GM19239 (cell line): ENCODE measurements at regions not wholly inside any gene's neighbourhood (a gene's known extent, or its start where the extent isn't known, plus 50 kb on each side); places are given as distances from the start of the nearest gene placed in this dataset.

Source experiments
- DNase-seq: peaks from one replicate; pipeline ENCODE4 v3.0.0; 2011; ENCODE audit warnings: low spot score; ENCODE audit not compliant: insufficient read length
- FAIRE-seq: peaks from 2 replicates; lab custom pipeline; 2011; peaks lifted over from hg19 to GRCh38; lab: Jason Lieb, UNC

GRCh38 chr12:89994911-89995310 lies 286.3 kb upstream of the ATP2B1 start:
- no peak for DNase-seq
- FAIRE-seq = peak; percentile 28

DNA sequence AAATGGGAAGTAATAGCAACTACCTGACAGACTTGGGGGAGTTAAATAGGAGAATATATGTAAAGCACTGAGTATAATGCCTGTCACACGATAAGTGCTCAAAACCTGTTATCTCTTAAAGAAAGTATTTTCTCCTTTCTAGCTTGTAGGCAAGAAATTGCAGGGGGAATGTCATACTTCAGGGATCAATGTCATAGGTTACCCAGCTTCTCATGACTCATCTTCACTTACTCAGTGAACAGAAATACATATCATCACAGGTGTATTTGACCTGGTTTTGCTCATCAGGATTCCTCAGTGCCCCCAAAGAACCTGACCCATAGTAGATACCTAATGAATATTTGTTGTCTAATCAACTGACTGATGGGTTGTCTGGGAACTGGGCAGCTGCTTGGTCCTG lies 285.0 kb upstream of the ATP2B1 start:
- DNase-seq = no peak
- no peak for FAIRE-seq

GRCh38 chr12:89992668-89993451 lies 284.2 kb upstream of the ATP2B1 start:
- DNase-seq = no peak
- FAIRE-seq = no peak

- DNase-seq = no peak
- FAIRE-seq = peak; percentile 40
Observed at GRCh38 chr12:89991807-89992590, 283.4 kb upstream of the ATP2B1 start.

- DNase-seq = no peak
- no peak for FAIRE-seq
Observed at GRCh38 chr12:89988188-89988915, 279.7 kb upstream of the ATP2B1 start.

GRCh38 chr12:89985935-89986334 lies 277.3 kb upstream of the ATP2B1 start:
- no peak for FAIRE-seq

DNA sequence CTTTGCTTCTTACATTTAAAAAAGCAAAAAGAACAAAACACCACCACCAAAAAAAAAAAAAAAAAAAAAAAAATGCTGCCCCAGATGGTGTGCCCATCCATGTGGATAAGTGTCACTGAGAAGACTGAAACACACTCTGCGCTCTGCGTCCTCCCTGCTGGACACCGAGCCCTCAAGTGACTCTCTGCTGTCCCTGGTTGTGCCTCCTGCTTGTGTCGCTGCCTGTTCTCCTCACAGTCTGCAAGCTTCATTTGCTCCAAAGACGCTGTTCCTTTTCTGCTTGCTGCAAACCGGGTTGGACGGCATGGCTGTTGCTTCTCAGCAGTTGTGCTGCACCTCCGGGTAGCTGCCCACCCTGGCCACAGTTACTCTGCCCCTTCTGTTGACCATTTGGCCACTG lies 276.2 kb upstream of the ATP2B1 start:
- no peak for FAIRE-seq
- DNase-seq = no peak

More at GRCh38 chr12:89985935-89986334, 277.3 kb upstream of the ATP2B1 start:
- DNase-seq = no peak

DNA sequence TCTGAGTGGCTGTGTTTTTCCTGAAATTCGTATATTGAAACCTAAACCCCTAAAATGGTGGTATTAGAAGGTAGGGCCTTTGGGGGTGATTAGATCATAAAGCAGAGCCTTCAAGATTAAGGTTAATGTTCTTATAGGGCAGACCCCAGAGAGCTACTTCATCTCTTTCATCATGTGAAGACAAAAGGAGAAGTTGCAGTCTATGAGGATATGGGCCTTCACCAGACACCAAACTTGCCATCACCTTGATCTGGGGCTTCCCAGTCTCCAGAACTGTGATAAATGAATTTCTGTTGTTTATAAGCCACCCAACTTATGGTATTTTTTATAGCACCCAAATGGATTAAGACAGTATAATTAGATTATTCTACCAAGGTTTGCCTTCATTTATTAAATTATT lies 275.0 kb upstream of the ATP2B1 start:
- DNase-seq (no peak), FAIRE-seq (no peak)

DNA sequence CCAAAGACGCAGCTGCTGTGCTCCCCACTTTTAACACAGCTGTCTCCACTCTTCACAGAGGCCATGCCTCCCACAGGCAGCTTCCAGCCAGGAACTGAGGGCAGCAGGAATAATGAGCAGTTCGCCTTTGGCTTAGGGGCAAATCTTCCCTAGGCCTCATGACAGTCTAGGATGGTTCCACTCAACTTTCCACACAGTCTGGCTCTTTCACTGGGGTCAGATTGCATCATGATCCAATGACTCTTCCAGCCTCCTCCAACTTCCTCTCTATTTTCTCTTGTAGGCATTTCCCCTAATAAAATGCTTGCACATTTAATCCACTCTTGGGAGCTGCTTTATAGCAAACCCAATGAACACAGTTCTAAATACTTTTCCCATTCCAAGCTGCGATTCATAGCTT lies 271.6 kb upstream of the ATP2B1 start:
- DNase-seq (no peak), FAIRE-seq (no peak)

GRCh38 chr12:89977405-89978085 lies 268.9 kb upstream of the ATP2B1 start:
- DNase-seq = no peak
- FAIRE-seq = no peak

GRCh38 chr12:89976866-89977265 lies 268.2 kb upstream of the ATP2B1 start:
- FAIRE-seq (no peak), DNase-seq (no peak)

- FAIRE-seq (no peak), DNase-seq (no peak)
Observed at GRCh38 chr12:89975574-89975973, 266.9 kb upstream of the ATP2B1 start.

DNA sequence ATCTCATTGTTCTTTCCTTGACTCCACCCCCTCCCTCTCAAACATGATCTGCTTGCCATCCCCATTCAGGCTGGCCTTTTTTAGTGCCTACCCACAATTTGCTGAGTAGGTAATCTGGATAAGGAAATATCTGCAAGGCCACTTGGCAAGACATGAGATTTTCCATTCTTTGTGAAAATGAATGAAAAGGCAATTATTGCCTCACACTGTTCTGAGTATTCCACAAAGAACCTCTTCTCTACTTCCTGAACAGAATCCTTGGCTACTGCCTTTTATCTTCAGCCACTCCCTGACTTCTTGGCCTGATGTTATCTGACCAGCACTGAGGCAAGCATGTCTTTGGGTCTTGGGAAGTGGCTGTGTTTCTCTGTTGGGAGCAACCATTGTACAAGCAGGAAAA lies 263.2 kb upstream of the ATP2B1 start:
- no peak for FAIRE-seq

GRCh38 chr12:89970722-89971121 lies 262.1 kb upstream of the ATP2B1 start:
- FAIRE-seq (no peak), DNase-seq (no peak)

More for the DNA sequence above, 263.2 kb upstream of the ATP2B1 start:
- no peak for DNase-seq

DNA sequence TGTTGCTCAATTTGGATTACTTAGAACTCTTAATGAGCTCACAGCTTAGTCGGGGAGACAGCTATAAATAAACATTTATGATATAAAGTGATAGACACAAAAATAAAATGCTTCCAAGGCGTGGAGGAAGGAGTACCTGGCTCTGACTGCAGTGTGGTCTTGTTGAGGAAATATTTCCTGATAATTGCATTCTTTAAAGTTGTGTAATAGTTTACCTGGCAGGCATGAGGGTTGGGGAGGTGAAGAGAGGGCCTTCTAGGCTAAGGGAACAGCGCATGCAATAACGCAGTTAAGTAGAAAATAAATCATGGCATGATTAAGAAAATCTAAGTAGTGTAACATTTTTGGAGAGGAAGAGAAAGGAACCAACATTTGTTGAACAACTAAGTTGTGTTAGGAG lies 260.5 kb upstream of the ATP2B1 start:
- DNase-seq (no peak), FAIRE-seq (no peak)

DNA sequence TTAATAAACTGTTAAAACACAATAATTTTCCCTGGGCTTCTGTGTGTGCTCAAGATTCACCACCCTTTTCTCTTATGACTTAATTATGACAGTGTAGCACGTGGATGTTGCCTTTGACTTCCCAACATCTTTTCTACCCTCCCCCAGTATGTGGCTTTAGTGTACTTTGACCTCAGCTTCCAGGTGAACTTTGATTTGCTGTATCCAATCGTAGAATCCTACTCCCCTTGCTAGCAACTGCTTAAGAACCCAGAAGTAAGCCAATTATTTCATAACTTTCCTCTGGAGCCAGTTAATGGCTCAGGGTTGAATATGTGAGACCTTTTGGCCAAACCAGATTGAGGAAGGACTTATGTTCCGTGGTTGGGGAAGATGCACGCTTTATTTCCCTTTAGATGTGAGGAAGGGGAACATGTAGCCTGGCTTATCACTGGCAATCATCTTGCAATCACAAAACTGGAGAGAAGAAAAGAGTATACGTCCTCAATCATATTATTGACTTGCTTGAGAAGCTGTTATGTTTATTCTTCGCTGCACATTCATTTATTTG lies 259.6 kb upstream of the ATP2B1 start:
- DNase-seq (no peak), FAIRE-seq (no peak)

GRCh38 chr12:89966495-89967240 lies 258.0 kb upstream of the ATP2B1 start:
- FAIRE-seq = no peak

GRCh38 chr12:89965993-89966392 lies 257.4 kb upstream of the ATP2B1 start:
- DNase-seq (no peak), FAIRE-seq (no peak)

More at GRCh38 chr12:89966495-89967240, 258.0 kb upstream of the ATP2B1 start:
- DNase-seq = no peak

DNA sequence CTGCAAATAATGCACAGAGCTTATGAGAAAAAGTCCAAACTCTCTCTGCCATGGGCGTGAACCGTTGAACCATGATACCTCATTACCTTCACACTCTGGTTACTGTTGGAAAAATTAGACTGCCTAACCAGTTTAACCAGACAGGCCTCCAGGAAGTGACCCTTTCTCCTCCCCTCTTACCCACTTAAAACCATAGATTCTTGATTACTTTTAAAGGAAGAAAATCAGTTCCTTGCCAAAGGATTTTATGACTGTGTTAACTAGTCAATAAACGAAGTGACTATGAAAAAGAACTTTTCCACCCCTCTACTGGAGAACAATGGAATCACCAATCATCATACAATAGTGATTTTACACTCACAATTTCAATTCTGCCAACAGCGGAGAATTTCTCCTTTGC lies 254.0 kb upstream of the ATP2B1 start:
- DNase-seq (no peak), FAIRE-seq (no peak)
